ENCODE measurements at regions not wholly inside any gene's neighbourhood (a gene's known extent, or its start where the extent isn't known, plus 50 kb on each side); places are given as distances from the start of the nearest gene placed in this dataset.

- peaks cover 6 to 11% of the 10 kb centered on the region in 2 experiments for H3K9me3 Mint-ChIP-seq
- no peak for TF ChIP-seq CTCF (conservative IDR thresholded peaks at IDR 0.05)
- no peak for DNase-seq
- Histone ChIP-seq H3K27me3 (ENCODE audit: insufficient read depth, low read length) (no peaks in the 10 kb centered on the region), H3K79me2 (ENCODE audit: insufficient read depth, low read length) (no peaks in the 10 kb centered on the region), H3K9ac (ENCODE audit: extremely low read depth, insufficient read length, low read length) (no peak overlapping the region), H2BK12ac (ENCODE audit: insufficient read length, low read depth, low read length) (no peak overlapping the region), H4K91ac (ENCODE audit: insufficient read length, low read depth, low read length) (no peak overlapping the region), H2BK20ac (ENCODE audit: low read depth, low read length, poor library complexity, severe bottlenecking) (no peak overlapping the region), H4K20me1 (ENCODE audit: control insufficient read depth, insufficient read depth, insufficient read length) (no peaks in the 10 kb centered on the region), H2AFZ (ENCODE audit: low read length) (no peak overlapping the region), H2AK5ac (ENCODE audit: insufficient read length, low read length) (no peak overlapping the region), H3T11ph (ENCODE audit: low read length) (no peak overlapping the region), H3K56ac (ENCODE audit: insufficient read length, low read depth, low read length) (no peak overlapping the region), H4K8ac (replicated peaks; ENCODE audit: insufficient read length, low read depth, low read length) (no peak overlapping the region), H3K79me1 (ENCODE audit: insufficient read depth, low read depth, low read length, poor library complexity, severe bottlenecking) (no peaks in the 10 kb centered on the region), H4K5ac (ENCODE audit: insufficient read length, low read depth, low read length) (no peak overlapping the region), H2BK120ac (ENCODE audit: low read depth, low read length, poor library complexity, severe bottlenecking) (no peak overlapping the region), H3K23ac (ENCODE audit: insufficient read length, low read depth, low read length) (no peak overlapping the region), H3K27ac (ENCODE audit: insufficient read length, low read depth, low read length) (no peak overlapping the region), H2BK15ac (ENCODE audit: low read depth, low read length) (no peak overlapping the region), H3K9me3 (ENCODE audit: control insufficient read depth, low read depth, low read length) (no peaks in the 10 kb centered on the region), H3K4me2 (ENCODE audit: insufficient read depth, insufficient read length, low read length) (no peak overlapping the region), H2BK5ac (ENCODE audit: insufficient read length, low read length) (no peak overlapping the region), H3K18ac (ENCODE audit: insufficient read length, low read depth, low read length) (no peak overlapping the region), H3K23me2 (ENCODE audit: insufficient read length, low read depth, low read length, poor library complexity, severe bottlenecking) (no peaks in the 10 kb centered on the region), H3K4me1 (ENCODE audit: insufficient read depth, low read length) (peaks cover 2% of the 10 kb centered on the region), H3K4ac (ENCODE audit: low read depth, low read length) (no peak overlapping the region), H3K14ac (ENCODE audit: insufficient read depth, low read length) (no peak overlapping the region)
- WGBS (ENCODE audit: extremely low coverage, insufficient read length, low lambda C conversion rate), result no CpG with 5 or more reads among the region's 6 CpGs
- peaks cover 9 to 11% of the 10 kb centered on the region in 2 experiments for H3K4me1 Mint-ChIP-seq
- no peak overlapping the region; a peak in 1 of 7 replicates for H3K27ac Mint-ChIP-seq
- H3K36me3 Mint-ChIP-seq (ENCODE audit: insufficient read depth in 1 of 3, low read depth in 3 of 3), result peaks cover 0 to 11% (median 0%) of the 10 kb centered on the region in 3 experiments; a peak in 2 of 7 replicates
- no peak overlapping the region for H3K4me3 Mint-ChIP-seq
- no peaks in the 10 kb centered on the region for H3K27me3 Mint-ChIP-seq (ENCODE audit: low read depth)
Observed at GRCh38 chr13:106721599-106721998, 153.7 kb upstream of the ARGLU1 start.

All from H9 (cell line).